ENCODE measurements at regions not wholly inside any gene's neighbourhood (a gene's known extent, or its start where the extent isn't known, plus 50 kb on each side); places are given as distances from the start of the nearest gene placed in this dataset.

- Histone ChIP-seq H3K79me2 (ENCODE audit: control insufficient read depth, insufficient read depth, low read length) (no peaks in the 10 kb centered on the region), H3K9ac (ENCODE audit: control insufficient read depth, extremely low read depth, insufficient read depth, low read length) (no peak overlapping the region), H3K4me3 (ENCODE audit: control insufficient read depth in 2 of 3, extremely low read depth in 1 of 3, insufficient read depth in 2 of 3, low read depth in 1 of 3, low read length in 3 of 3) (no peak overlapping the region), H3K27ac (ENCODE audit: control insufficient read depth, insufficient read depth, low read length) (no peak overlapping the region), H3K27me3 (ENCODE audit: control insufficient read depth, extremely low read depth, insufficient read depth, low read length) (no peaks in the 10 kb centered on the region), H3K9me3 (ENCODE audit: control insufficient read depth, low read depth, low read length) (no peaks in the 10 kb centered on the region), H2AFZ (ENCODE audit: control insufficient read depth, low read length) (no peak overlapping the region), H4K20me1 (ENCODE audit: control insufficient read depth, extremely low read depth, insufficient read depth, low read length) (no peaks in the 10 kb centered on the region), H3K4me1 (ENCODE audit: control insufficient read depth, extremely low read depth, insufficient read depth, low read length) (no peaks in the 10 kb centered on the region), H3K4me2 (ENCODE audit: control insufficient read depth, extremely low read depth, insufficient read depth, low read depth, low read length) (no peak overlapping the region), H3K36me3 (ENCODE audit: control insufficient read depth in 2 of 2, extremely low read depth in 1 of 2, insufficient read depth in 2 of 2, low read length in 2 of 2) (no peaks in the 10 kb centered on the region), H3K9me1 (ENCODE audit: control insufficient read depth, extremely low read depth, insufficient read depth, low read length) (no peaks in the 10 kb centered on the region)
- DNase-seq (ENCODE audit: low read depth, low spot score): no peak
- dilution Hi-C loops (cut with MboI; ENCODE audit: extremely low pct_ligation_motif_present, low sequenced_read_pairs): no loop called here
- no peak for FAIRE-seq
- TF ChIP-seq CTCF (optimal IDR thresholded peaks at IDR 0.05 in 1 of 3, IDR thresholded peaks at IDR 0.05 in 1 of 3, conservative IDR thresholded peaks at IDR 0.05 in 1 of 3; ENCODE audit: extremely low read depth in 1 of 3, insufficient read depth in 2 of 3, low read length in 3 of 3) (no peak), EZH2 (IDR thresholded peaks at IDR 0.05; ENCODE audit: low read length) (no peak)
Measured at GRCh38 chr3:34828847-34829246, 810.5 kb upstream of the ARPP21 start.

DNA sequence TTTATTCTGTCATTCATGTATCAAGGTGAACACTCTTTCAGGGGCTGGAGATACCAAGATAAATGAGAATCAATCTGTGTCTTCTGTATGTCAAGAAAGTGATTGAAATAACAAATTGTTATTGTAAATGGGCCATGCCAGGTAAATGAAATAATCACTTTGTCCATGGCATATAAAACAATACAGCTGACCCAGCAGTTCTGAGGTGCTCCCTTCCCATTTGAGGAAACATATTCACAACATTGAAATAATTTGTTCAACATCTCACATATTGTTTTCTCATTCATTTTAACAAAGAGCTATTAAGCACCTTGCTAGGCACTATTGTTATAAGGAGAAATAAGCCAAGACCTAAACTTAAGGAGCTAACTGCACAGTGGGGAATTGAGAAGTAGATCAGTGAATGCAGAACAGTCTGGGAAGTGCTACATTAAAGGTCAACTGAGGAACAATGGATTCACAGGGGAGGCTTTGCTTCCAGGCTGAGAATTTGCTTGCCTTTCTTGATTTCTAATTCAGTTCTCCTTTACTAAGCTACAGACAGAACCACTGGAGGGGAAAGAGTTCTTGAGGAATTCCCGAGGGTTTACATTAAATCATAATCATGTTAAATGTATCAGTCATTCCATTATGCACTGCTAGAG is 806.3 kb upstream of the ARPP21 start:
- no peak overlapping the region for H3K9ac ChIP-seq (ENCODE audit: control insufficient read depth, extremely low read depth, insufficient read depth, low read length)
- dilution Hi-C loops (cut with MboI; ENCODE audit: extremely low pct_ligation_motif_present, low sequenced_read_pairs): no loop called here
- FAIRE-seq (no peak), DNase-seq (ENCODE audit: low read depth, low spot score) (no peak)
- H3K27ac ChIP-seq (ENCODE audit: control insufficient read depth, insufficient read depth, low read length): no peak overlapping the region
- no peaks in the 10 kb centered on the region for H3K27me3 ChIP-seq (ENCODE audit: control insufficient read depth, extremely low read depth, insufficient read depth, low read length)
- no peak overlapping the region for H3K4me2 ChIP-seq (ENCODE audit: control insufficient read depth, extremely low read depth, insufficient read depth, low read depth, low read length)
- H2AFZ ChIP-seq (ENCODE audit: control insufficient read depth, low read length): no peak overlapping the region
- no peaks in the 10 kb centered on the region for H3K9me1 ChIP-seq (ENCODE audit: control insufficient read depth, extremely low read depth, insufficient read depth, low read length)
- no peaks in the 10 kb centered on the region for H3K79me2 ChIP-seq (ENCODE audit: control insufficient read depth, insufficient read depth, low read length)
- no peak overlapping the region for H3K4me3 ChIP-seq (ENCODE audit: control insufficient read depth in 2 of 3, extremely low read depth in 1 of 3, insufficient read depth in 2 of 3, low read depth in 1 of 3, low read length in 3 of 3)
- TF ChIP-seq EZH2 (IDR thresholded peaks at IDR 0.05; ENCODE audit: low read length) (no peak), CTCF (optimal IDR thresholded peaks at IDR 0.05 in 1 of 3, IDR thresholded peaks at IDR 0.05 in 1 of 3, conservative IDR thresholded peaks at IDR 0.05 in 1 of 3; ENCODE audit: extremely low read depth in 1 of 3, insufficient read depth in 2 of 3, low read length in 3 of 3) (no peak)
- no peaks in the 10 kb centered on the region for H3K4me1 ChIP-seq (ENCODE audit: control insufficient read depth, extremely low read depth, insufficient read depth, low read length)
- no peaks in the 10 kb centered on the region for H4K20me1 ChIP-seq (ENCODE audit: control insufficient read depth, extremely low read depth, insufficient read depth, low read length)
- H3K9me3 ChIP-seq (ENCODE audit: control insufficient read depth, low read depth, low read length): no peaks in the 10 kb centered on the region
- H3K36me3 ChIP-seq (ENCODE audit: control insufficient read depth in 2 of 2, extremely low read depth in 1 of 2, insufficient read depth in 2 of 2, low read length in 2 of 2): no peaks in the 10 kb centered on the region

All from keratinocyte (primary cell).